ENCODE measurements at regions not wholly inside any gene's neighbourhood (a gene's known extent, or its start where the extent isn't known, plus 50 kb on each side); places are given as distances from the start of the nearest gene placed in this dataset.

GRCh38 chr17:77540975-77541374 is 400.2 kb downstream of the SEC14L1 start:
- H3K4me1 ChIP-seq, result peaks cover 10 to 12% (median 11%) of the 10 kb centered on the region in 4 donors
- no peak overlapping the region for H3K27ac ChIP-seq (replicated peaks in 1 of 4)
- no peak for DNase-seq (ENCODE audit: extremely low spot score)
- no peaks in the 10 kb centered on the region for H3K9me3 ChIP-seq
- no peak for TF ChIP-seq CTCF (IDR thresholded peaks at IDR 0.05)
- no peak for TF ChIP-seq EP300 (IDR thresholded peaks at IDR 0.05)
- TF ChIP-seq POLR2AphosphoS5 (IDR thresholded peaks at IDR 0.05), result no peak
- TF ChIP-seq POLR2A (IDR thresholded peaks at IDR 0.05; ENCODE audit: low read depth), result no peak
- WGBS, result 78% methylated on average over 11 of the region's 15 CpGs
- no peak overlapping the region for H3K4me3 ChIP-seq
- H3K36me3 ChIP-seq, result no peaks in the 10 kb centered on the region
- intact Hi-C loops (cut with DNase I), result loop anchor here (5.0 kb wide), 1 partner anchor 471 kb away; no protein-coding TSS in a partner anchor
- peaks cover 0 to 12% (median 0%) of the 10 kb centered on the region in 4 donors for H3K27me3 ChIP-seq

- no peaks in the 10 kb centered on the region for H3K9me3 ChIP-seq
- peaks cover 0 to 12% (median 0%) of the 10 kb centered on the region in 4 donors for H3K27me3 ChIP-seq
- 26% methylated on average over 1 of the region's 1 CpG for WGBS
- intact Hi-C loops (cut with DNase I), result loop anchor here (2.0 to 5.0 kb wide), 2 partner anchors 193 to 470 kb away; no protein-coding TSS in a partner anchor
- no peak overlapping the region for H3K4me3 ChIP-seq
- no peak for TF ChIP-seq EP300 (IDR thresholded peaks at IDR 0.05)
- no peak for TF ChIP-seq CTCF (IDR thresholded peaks at IDR 0.05)
- no peak for TF ChIP-seq POLR2AphosphoS5 (IDR thresholded peaks at IDR 0.05)
- TF ChIP-seq POLR2A (IDR thresholded peaks at IDR 0.05; ENCODE audit: low read depth), result no peak
- H3K4me1 ChIP-seq, result peaks cover 16 to 21% (median 19%) of the 10 kb centered on the region in 4 donors
- H3K36me3 ChIP-seq, result no peaks in the 10 kb centered on the region
- DNase-seq (ENCODE audit: extremely low spot score), result no peak
- H3K27ac ChIP-seq (replicated peaks in 1 of 4), result no peak overlapping the region
These were observed 401.2 kb downstream of the SEC14L1 start for GRCh38 chr17:77542011-77542410.

- no peak overlapping the region for H3K4me3 ChIP-seq
- WGBS, result 17% methylated on average over 13 of the region's 13 CpGs
- no peak overlapping the region for H3K27ac ChIP-seq (replicated peaks in 1 of 4)
- H3K27me3 ChIP-seq, result peaks cover 0 to 12% (median 0%) of the 10 kb centered on the region in 4 donors
- intact Hi-C loops (cut with DNase I), result loop anchor here (2.0 to 5.0 kb wide), 2 partner anchors 192 to 469 kb away; no protein-coding TSS in a partner anchor
- no peak for TF ChIP-seq POLR2A (IDR thresholded peaks at IDR 0.05; ENCODE audit: low read depth)
- peak; percentile 91 to 98 (median 97) for TF ChIP-seq CTCF (IDR thresholded peaks at IDR 0.05)
- TF ChIP-seq EP300 (IDR thresholded peaks at IDR 0.05), result no peak
- TF ChIP-seq POLR2AphosphoS5 (IDR thresholded peaks at IDR 0.05), result peak; percentile 43 to 62
- H3K9me3 ChIP-seq, result no peaks in the 10 kb centered on the region
- no peak for DNase-seq (ENCODE audit: extremely low spot score)
- H3K36me3 ChIP-seq, result no peaks in the 10 kb centered on the region
- peaks cover 16 to 27% (median 24%) of the 10 kb centered on the region in 4 donors for H3K4me1 ChIP-seq
These were observed 402.1 kb downstream of the SEC14L1 start for GRCh38 chr17:77542551-77543490.

- no peak for DNase-seq (ENCODE audit: extremely low spot score)
- WGBS, result 93% methylated on average over 15 of the region's 15 CpGs
- no peak overlapping the region for H3K4me3 ChIP-seq
- H3K9me3 ChIP-seq, result no peaks in the 10 kb centered on the region
- peaks cover 0 to 12% (median 0%) of the 10 kb centered on the region in 4 donors for H3K27me3 ChIP-seq
- H3K27ac ChIP-seq (replicated peaks in 1 of 4), result no peak overlapping the region
- intact Hi-C loops (cut with DNase I), result loop anchor here (2.0 to 5.0 kb wide), 2 partner anchors 191 to 468 kb away; no protein-coding TSS in a partner anchor
- H3K4me1 ChIP-seq, result peaks cover 16 to 37% (median 34%) of the 10 kb centered on the region in 4 donors
- TF ChIP-seq POLR2A (IDR thresholded peaks at IDR 0.05; ENCODE audit: low read depth), result no peak
- no peak for TF ChIP-seq POLR2AphosphoS5 (IDR thresholded peaks at IDR 0.05)
- no peak for TF ChIP-seq CTCF (IDR thresholded peaks at IDR 0.05)
- TF ChIP-seq EP300 (IDR thresholded peaks at IDR 0.05), result no peak
- no peaks in the 10 kb centered on the region for H3K36me3 ChIP-seq
These were observed 403.0 kb downstream of the SEC14L1 start for GRCh38 chr17:77543801-77544200.
